ENCODE measurements at regions not wholly inside any gene's neighbourhood (a gene's known extent, or its start where the extent isn't known, plus 50 kb on each side); places are given as distances from the start of the nearest gene placed in this dataset.

DNA sequence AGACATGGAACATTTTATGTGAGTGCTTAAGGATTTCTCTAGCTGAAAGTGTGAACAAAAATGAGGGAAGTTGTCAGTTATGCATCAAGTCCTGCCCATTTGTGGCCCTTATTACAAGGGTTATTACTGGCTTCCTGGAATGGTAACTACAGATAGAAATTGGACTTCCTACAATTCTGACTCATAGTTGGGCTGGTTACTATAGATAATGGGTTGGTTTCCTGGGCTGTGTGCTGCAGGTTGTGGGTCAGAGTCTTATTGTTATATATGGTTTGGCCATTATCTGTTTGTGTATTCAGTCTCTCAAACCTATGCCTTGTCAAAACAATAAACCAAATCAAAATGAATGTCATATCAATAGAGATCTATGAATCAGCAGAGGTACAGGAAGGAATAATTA is 313.7 kb downstream of the ADAMTS20 start:
- TF ChIP-seq CBFB (CRISPR knock-in tag; IDR thresholded peaks at IDR 0.05; ENCODE audit: low read depth), result no peak
- TF ChIP-seq, protein P1, sequence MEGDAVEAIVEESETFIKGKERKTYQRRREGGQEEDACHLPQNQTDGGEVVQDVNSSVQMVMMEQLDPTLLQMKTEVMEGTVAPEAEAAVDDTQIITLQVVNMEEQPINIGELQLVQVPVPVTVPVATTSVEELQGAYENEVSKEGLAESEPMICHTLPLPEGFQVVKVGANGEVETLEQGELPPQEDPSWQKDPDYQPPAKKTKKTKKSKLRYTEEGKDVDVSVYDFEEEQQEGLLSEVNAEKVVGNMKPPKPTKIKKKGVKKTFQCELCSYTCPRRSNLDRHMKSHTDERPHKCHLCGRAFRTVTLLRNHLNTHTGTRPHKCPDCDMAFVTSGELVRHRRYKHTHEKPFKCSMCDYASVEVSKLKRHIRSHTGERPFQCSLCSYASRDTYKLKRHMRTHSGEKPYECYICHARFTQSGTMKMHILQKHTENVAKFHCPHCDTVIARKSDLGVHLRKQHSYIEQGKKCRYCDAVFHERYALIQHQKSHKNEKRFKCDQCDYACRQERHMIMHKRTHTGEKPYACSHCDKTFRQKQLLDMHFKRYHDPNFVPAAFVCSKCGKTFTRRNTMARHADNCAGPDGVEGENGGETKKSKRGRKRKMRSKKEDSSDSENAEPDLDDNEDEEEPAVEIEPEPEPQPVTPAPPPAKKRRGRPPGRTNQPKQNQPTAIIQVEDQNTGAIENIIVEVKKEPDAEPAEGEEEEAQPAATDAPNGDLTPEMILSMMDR (IDR thresholded peaks at IDR 0.05), result no peak

Data from WTC11 (cell line).